GM18870 (cell line): ENCODE measurements at regions not wholly inside any gene's neighbourhood (a gene's known extent, or its start where the extent isn't known, plus 50 kb on each side); places are given as distances from the start of the nearest gene placed in this dataset.

Experiments used
- ATAC-seq: cut with Tn5 transposase; IDR thresholded peaks from one replicate; pipeline ENCODE4 v1.9.1; 2021; ENCODE audit warnings: moderate library complexity; ENCODE audit not compliant: unreplicated experiment

GRCh38 chr12:115762936-115763335 lies 514.6 kb downstream of the MED13L start:
- no peak for ATAC-seq

- ATAC-seq, result no peak
Measured at GRCh38 chr12:115761784-115762183, 515.7 kb downstream of the MED13L start.

- no peak for ATAC-seq
Measured at GRCh38 chr12:115760231-115760630, 517.3 kb downstream of the MED13L start.

- no peak for ATAC-seq
Measured at GRCh38 chr12:115758877-115759620, 518.4 kb downstream of the MED13L start.

- no peak for ATAC-seq
Measured at GRCh38 chr12:115758183-115758582, 519.3 kb downstream of the MED13L start.

GRCh38 chr12:115756804-115757203 lies 520.7 kb downstream of the MED13L start:
- no peak for ATAC-seq

GRCh38 chr12:115756271-115756670 lies 521.2 kb downstream of the MED13L start:
- ATAC-seq, result no peak

GRCh38 chr12:115755725-115756085 lies 521.8 kb downstream of the MED13L start:
- no peak for ATAC-seq

GRCh38 chr12:115755061-115755724 lies 522.3 kb downstream of the MED13L start:
- ATAC-seq, result no peak

GRCh38 chr12:115752913-115753726 lies 524.4 kb downstream of the MED13L start:
- no peak for ATAC-seq

- ATAC-seq, result no peak
Measured at GRCh38 chr12:115752156-115752555, 525.3 kb downstream of the MED13L start.

GRCh38 chr12:115750340-115750739 lies 527.2 kb downstream of the MED13L start:
- no peak for ATAC-seq

GRCh38 chr12:115749071-115749841 lies 528.2 kb downstream of the MED13L start:
- no peak for ATAC-seq

GRCh38 chr12:115740586-115741155 lies 536.8 kb downstream of the MED13L start:
- ATAC-seq, result no peak

- no peak for ATAC-seq
Measured at GRCh38 chr12:115737895-115738294, 539.6 kb downstream of the MED13L start.

- ATAC-seq, result no peak
Measured at GRCh38 chr12:115736360-115736759, 541.1 kb downstream of the MED13L start.

- ATAC-seq, result no peak
Measured at GRCh38 chr12:115730975-115731541, 546.4 kb downstream of the MED13L start.

GRCh38 chr12:115726691-115727090 lies 550.8 kb downstream of the MED13L start:
- ATAC-seq, result no peak

- ATAC-seq, result no peak
Measured at GRCh38 chr12:115722181-115722580, 555.3 kb downstream of the MED13L start.

GRCh38 chr12:115716551-115716950 lies 560.9 kb downstream of the MED13L start:
- ATAC-seq, result no peak
